Uterus (tissue), 2 donors: ENCODE measurements at regions not wholly inside any gene's neighbourhood (a gene's known extent, or its start where the extent isn't known, plus 50 kb on each side); places are given as distances from the start of the nearest gene placed in this dataset.

ENCODE experiments used
- CTCF ChIP-seq, 4 experiments: fragments of 200-600 bp in 2 of 4; fragments of 450-650 bp in 2 of 4; sonication (generic) in 2 of 4; IDR thresholded peaks; one replicate each; pipeline ENCODE4 v1.5.1; 2016 to 2019; ENCODE audit warnings: antibody characterized with exemption in 4 of 4, mild to moderate bottlenecking in 2 of 4, moderate library complexity in 1 of 4
- POLR2A ChIP-seq, 2 donors: fragments of 450-650 bp; IDR thresholded peaks; one replicate each; pipeline ENCODE4 v1.6.1; 2016; ENCODE audit warnings: antibody characterized with exemption in 2 of 2, mild to moderate bottlenecking in 1 of 2, moderate library complexity in 1 of 2

GRCh38 chr16:80323187-80323807 lies 217.5 kb upstream of the DYNLRB2 start:
- TF ChIP-seq CTCF (IDR thresholded peaks at IDR 0.05) (no peak), POLR2A (IDR thresholded peaks at IDR 0.05) (no peak)
